SU-DHL-6 (cell line): ENCODE measurements at regions not wholly inside any gene's neighbourhood (a gene's known extent, or its start where the extent isn't known, plus 50 kb on each side); places are given as distances from the start of the nearest gene placed in this dataset.
"Not testable (repeated sequence)": the region's sequence is repeated elsewhere in the genome, so short reads cannot be mapped to it uniquely, and the experiment has no call there.

ENCODE experiments used
- H2AFZ ChIP-seq: fragments of 200-600 bp; sonication (generic); 2 replicates; pipeline ENCODE4 v1.6.1; 2014; ENCODE audit warnings: low read depth, mild to moderate bottlenecking, moderate library complexity, mixed read lengths, antibody characterized with exemption, low read length; ENCODE audit not compliant: severe bottlenecking
- H3F3A ChIP-seq: fragments of 200-600 bp; shearing (Covaris generic); 2 replicates; pipeline ENCODE4 v1.6.0; 2016; ENCODE audit warnings: antibody characterized with exemption, mild to moderate bottlenecking; ENCODE audit not compliant: insufficient read depth
- H3K27ac ChIP-seq: fragments of 200-600 bp; sonication (generic); 2 replicates; pipeline ENCODE4 v1.5.1; 2016; ENCODE audit warnings: low read depth, mild to moderate bottlenecking, low read length, moderate library complexity, mixed read lengths
- H3K27me3 ChIP-seq: fragments of 200-600 bp; sonication (generic), shearing (Covaris generic); 2 replicates; pipeline ENCODE4 v1.6.0; 2014; ENCODE audit warnings: mild to moderate bottlenecking, low read length
- H3K36me3 ChIP-seq: fragments of 200-600 bp; sonication (generic); 2 replicates; pipeline ENCODE4 v1.6.1; 2014; ENCODE audit warnings: mild to moderate bottlenecking, low read length, mixed read lengths
- H3K4me2 ChIP-seq: fragments of 300-600, 200-600 bp; shearing (Covaris generic), sonication (generic); 2 replicates; pipeline ENCODE4 v1.6.0; 2014; ENCODE audit warnings: low read length, low read depth, mild to moderate bottlenecking; ENCODE audit not compliant: poor library complexity, severe bottlenecking
- H3K4me3 ChIP-seq: fragments of 200-600 bp; sonication (generic); 2 replicates; pipeline ENCODE4 v1.5.1; 2014; ENCODE audit warnings: antibody characterized with exemption, low read length, mild to moderate bottlenecking, mixed read lengths; ENCODE audit not compliant: insufficient read depth, poor library complexity, severe bottlenecking
- H3K79me2 ChIP-seq: fragments of 200-600 bp; sonication (generic); 2 replicates; pipeline ENCODE4 v1.6.1; 2014; ENCODE audit warnings: mild to moderate bottlenecking, low read length, moderate library complexity; ENCODE audit not compliant: insufficient read depth
- H3K9ac ChIP-seq: fragments of 200-600 bp; sonication (generic); 2 replicates; pipeline ENCODE4 v1.7.0; 2014; ENCODE audit warnings: mild to moderate bottlenecking, low read length
- H3K9me2 ChIP-seq: fragments of 200-600 bp; sonication (generic); replicated peaks from 2 replicates; pipeline ENCODE4 v1.6.1; 2014; ENCODE audit warnings: low read length; ENCODE audit not compliant: insufficient read depth
- H3K9me3 ChIP-seq: fragments of 200-600 bp; sonication (generic); 2 replicates; pipeline ENCODE4 v1.6.1; 2014; ENCODE audit warnings: low read length, mixed read lengths; ENCODE audit not compliant: insufficient read depth
- H4K20me1 ChIP-seq: fragments of 200-600 bp; sonication (generic); 2 replicates; pipeline ENCODE4 v1.6.1; 2014; ENCODE audit warnings: low read depth, mild to moderate bottlenecking, antibody characterized with exemption, low read length, moderate library complexity, mixed read lengths
- EZH2phosphoT487 ChIP-seq: fragments of 200-600 bp; sonication (generic), shearing (Covaris generic); conservative IDR thresholded peaks from 2 replicates; pipeline ENCODE4 v1.6.1; 2018; ENCODE audit warnings: mild to moderate bottlenecking, antibody characterized with exemption, low read length, moderate library complexity, mixed read lengths
- TF ChIP-seq, protein P1 (sequence below): fragments of 200-600 bp; sonication (generic); IDR thresholded peaks from one replicate; pipeline ENCODE4 v1.5.1; 2017; ENCODE audit warnings: antibody characterized with exemption, mild to moderate bottlenecking, low read length, moderate library complexity; ENCODE audit not compliant: insufficient read depth, poor library complexity, severe bottlenecking

DNA sequence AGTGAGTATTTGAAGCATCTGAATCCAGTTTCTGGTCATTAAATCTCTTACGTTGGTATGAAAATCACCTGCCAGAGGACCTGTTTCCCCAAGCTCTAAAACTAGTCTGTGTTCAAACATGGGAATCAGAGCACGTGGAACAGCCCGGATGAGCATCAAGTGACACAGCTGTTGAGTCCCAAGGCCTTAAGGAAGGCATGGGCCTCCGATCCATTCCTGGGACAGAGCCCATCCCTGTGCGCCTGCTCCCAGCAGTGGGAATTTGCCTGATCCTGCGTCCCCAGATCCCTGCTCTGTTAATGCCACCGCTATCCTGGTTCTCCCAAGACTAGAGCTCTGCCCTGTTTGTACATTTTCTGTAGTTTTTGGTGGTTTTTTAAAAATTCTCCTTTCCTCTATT is 68.4 kb upstream of the FBXO28 start:
- no peaks in the 10 kb centered on the region for H3K79me2 ChIP-seq
- H4K20me1 ChIP-seq: no peaks in the 10 kb centered on the region
- H3K9ac ChIP-seq: no peak overlapping the region
- no peaks in the 10 kb centered on the region for H3K27me3 ChIP-seq
- H3K9me3 ChIP-seq: no peaks in the 10 kb centered on the region
- no peaks in the 10 kb centered on the region for H3F3A ChIP-seq
- no peak overlapping the region for H2AFZ ChIP-seq
- no peak overlapping the region for H3K4me3 ChIP-seq
- H3K27ac ChIP-seq: no peak overlapping the region
- H3K9me2 ChIP-seq: no peaks in the 10 kb centered on the region
- TF ChIP-seq, protein P1, sequence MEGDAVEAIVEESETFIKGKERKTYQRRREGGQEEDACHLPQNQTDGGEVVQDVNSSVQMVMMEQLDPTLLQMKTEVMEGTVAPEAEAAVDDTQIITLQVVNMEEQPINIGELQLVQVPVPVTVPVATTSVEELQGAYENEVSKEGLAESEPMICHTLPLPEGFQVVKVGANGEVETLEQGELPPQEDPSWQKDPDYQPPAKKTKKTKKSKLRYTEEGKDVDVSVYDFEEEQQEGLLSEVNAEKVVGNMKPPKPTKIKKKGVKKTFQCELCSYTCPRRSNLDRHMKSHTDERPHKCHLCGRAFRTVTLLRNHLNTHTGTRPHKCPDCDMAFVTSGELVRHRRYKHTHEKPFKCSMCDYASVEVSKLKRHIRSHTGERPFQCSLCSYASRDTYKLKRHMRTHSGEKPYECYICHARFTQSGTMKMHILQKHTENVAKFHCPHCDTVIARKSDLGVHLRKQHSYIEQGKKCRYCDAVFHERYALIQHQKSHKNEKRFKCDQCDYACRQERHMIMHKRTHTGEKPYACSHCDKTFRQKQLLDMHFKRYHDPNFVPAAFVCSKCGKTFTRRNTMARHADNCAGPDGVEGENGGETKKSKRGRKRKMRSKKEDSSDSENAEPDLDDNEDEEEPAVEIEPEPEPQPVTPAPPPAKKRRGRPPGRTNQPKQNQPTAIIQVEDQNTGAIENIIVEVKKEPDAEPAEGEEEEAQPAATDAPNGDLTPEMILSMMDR: no peak
- TF ChIP-seq EZH2phosphoT487: no peak
- H3K4me2 ChIP-seq: no peak overlapping the region
- no peaks in the 10 kb centered on the region for H3K36me3 ChIP-seq

DNA sequence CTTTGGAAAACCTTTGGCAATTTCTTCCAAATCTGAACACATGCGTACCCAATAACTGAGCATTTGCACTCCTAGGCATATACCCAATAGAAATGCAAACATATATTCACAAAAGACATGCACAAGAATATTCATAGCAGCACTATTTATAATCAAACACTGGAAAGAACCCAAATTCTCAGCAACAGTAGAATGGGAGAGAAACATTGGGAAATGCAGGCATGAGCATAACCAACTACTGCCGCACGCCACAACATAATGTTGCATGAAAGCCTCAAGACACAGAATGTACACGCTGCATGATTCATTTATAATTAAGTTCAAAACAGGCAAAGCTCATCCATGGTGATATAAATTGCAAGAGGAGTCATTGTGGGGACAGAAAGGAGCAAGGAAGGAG is 69.5 kb upstream of the FBXO28 start:
- H3K27me3 ChIP-seq: no peaks in the 10 kb centered on the region
- no peak overlapping the region for H3K4me3 ChIP-seq
- no peak overlapping the region for H3K4me2 ChIP-seq
- H3K79me2 ChIP-seq: no peaks in the 10 kb centered on the region
- H3K27ac ChIP-seq: no peak overlapping the region
- H4K20me1 ChIP-seq: no peaks in the 10 kb centered on the region
- no peaks in the 10 kb centered on the region for H3K9me2 ChIP-seq
- TF ChIP-seq, protein P1: no peak
- no peak for TF ChIP-seq EZH2phosphoT487
- no peak overlapping the region for H3K9ac ChIP-seq
- no peaks in the 10 kb centered on the region for H3F3A ChIP-seq
- no peaks in the 10 kb centered on the region for H3K36me3 ChIP-seq
- no peaks in the 10 kb centered on the region for H3K9me3 ChIP-seq
- H2AFZ ChIP-seq: no peak overlapping the region

GRCh38 chr1:224042557-224043118 is 71.3 kb upstream of the FBXO28 start:
- no peak overlapping the region for H3K9ac ChIP-seq
- no peaks in the 10 kb centered on the region for H3K79me2 ChIP-seq
- H3F3A ChIP-seq: no peaks in the 10 kb centered on the region
- H3K4me2 ChIP-seq: no peak overlapping the region
- H3K4me3 ChIP-seq: no peak overlapping the region
- no peak overlapping the region for H2AFZ ChIP-seq
- no peak for TF ChIP-seq EZH2phosphoT487
- TF ChIP-seq, protein P1: no peak
- H3K9me2 ChIP-seq: no peaks in the 10 kb centered on the region
- H3K27me3 ChIP-seq: no peaks in the 10 kb centered on the region
- H4K20me1 ChIP-seq: no peaks in the 10 kb centered on the region
- no peaks in the 10 kb centered on the region for H3K9me3 ChIP-seq
- no peak overlapping the region for H3K27ac ChIP-seq
- no peaks in the 10 kb centered on the region for H3K36me3 ChIP-seq

GRCh38 chr1:224041032-224041431 is 72.9 kb upstream of the FBXO28 start:
- no peaks in the 10 kb centered on the region for H3K9me2 ChIP-seq
- TF ChIP-seq, protein P1: no peak
- TF ChIP-seq EZH2phosphoT487: no peak
- no peak overlapping the region for H3K4me2 ChIP-seq
- no peaks in the 10 kb centered on the region for H4K20me1 ChIP-seq
- no peak overlapping the region for H3K4me3 ChIP-seq
- H3K79me2 ChIP-seq: no peaks in the 10 kb centered on the region
- no peaks in the 10 kb centered on the region for H3K36me3 ChIP-seq
- no peaks in the 10 kb centered on the region for H3F3A ChIP-seq
- H3K27ac ChIP-seq: no peak overlapping the region
- H2AFZ ChIP-seq: no peak overlapping the region
- no peaks in the 10 kb centered on the region for H3K9me3 ChIP-seq
- H3K9ac ChIP-seq: no peak overlapping the region
- no peaks in the 10 kb centered on the region for H3K27me3 ChIP-seq

DNA sequence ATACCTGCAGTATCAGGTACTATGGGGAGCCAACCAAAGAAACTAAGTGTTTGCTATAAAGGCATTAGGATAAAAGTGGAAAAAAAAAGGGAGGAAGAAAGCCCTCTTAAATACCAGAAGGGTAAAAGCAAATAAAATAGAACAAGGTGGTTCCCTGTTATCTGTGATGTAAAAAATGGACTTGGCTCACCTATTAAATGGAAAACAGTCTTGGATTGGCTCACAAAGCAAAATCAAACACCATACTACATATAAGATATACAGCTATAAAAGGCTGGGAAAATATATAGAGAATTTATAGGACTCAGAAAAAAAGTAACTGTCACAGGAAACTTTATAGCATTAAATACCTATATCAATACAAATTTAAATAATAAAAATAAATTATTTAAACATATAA is 73.5 kb upstream of the FBXO28 start:
- not testable (repeated sequence) for H2AFZ ChIP-seq, H3K4me2 ChIP-seq

More for the DNA sequence above, 73.5 kb upstream of the FBXO28 start:
- not testable (repeated sequence) for H3K9me3 ChIP-seq, H3K4me3 ChIP-seq, H3F3A ChIP-seq, H3K9ac ChIP-seq, H3K36me3 ChIP-seq, H3K27ac ChIP-seq, H3K9me2 ChIP-seq, H3K27me3 ChIP-seq, H4K20me1 ChIP-seq, H3K79me2 ChIP-seq
